ENCODE measurements at regions not wholly inside any gene's neighbourhood (a gene's known extent, or its start where the extent isn't known, plus 50 kb on each side); places are given as distances from the start of the nearest gene placed in this dataset.

GRCh38 chr12:24591079-24591626 is 357.7 kb downstream of the BCAT1 start:
- Histone ChIP-seq H3K27me3 (peaks cover 3% of the 10 kb centered on the region), H3K4me2 (no peak overlapping the region), H3K9me3 (ENCODE audit: low read depth) (no peaks in the 10 kb centered on the region), H3K4me3 (no peak overlapping the region), H3K4me1 (ENCODE audit: insufficient read depth) (no peaks in the 10 kb centered on the region), H3K27ac (no peak overlapping the region), H3K79me2 (no peaks in the 10 kb centered on the region), H2AFZ (no peak overlapping the region), H3K9me2 (replicated peaks; ENCODE audit: insufficient read depth) (no peaks in the 10 kb centered on the region), H4K20me1 (ENCODE audit: insufficient read depth, poor library complexity, severe bottlenecking) (no peaks in the 10 kb centered on the region), H3K36me3 (replicated peaks; ENCODE audit: insufficient read depth, low read depth) (no peaks in the 10 kb centered on the region)
- 79% methylated on average over 4 of the region's 4 CpGs for WGBS (ENCODE audit: low lambda C conversion rate, missing lambda C conversion rate)
- no peak for TF ChIP-seq EZH2phosphoT487 (IDR thresholded peaks at IDR 0.05; ENCODE audit: low read depth, severe bottlenecking, unreplicated experiment)
- TF ChIP-seq CTCF (IDR thresholded peaks at IDR 0.05; ENCODE audit: poor library complexity), result no peak
- no peak for TF ChIP-seq EZH2 (IDR thresholded peaks at IDR 0.05; ENCODE audit: borderline replicate concordance)
- DNase-seq (ENCODE audit: low spot score), result no peak

- DNase-seq (ENCODE audit: low spot score), result no peak
- Histone ChIP-seq H3K36me3 (replicated peaks; ENCODE audit: insufficient read depth, low read depth) (no peaks in the 10 kb centered on the region), H3K9me2 (replicated peaks; ENCODE audit: insufficient read depth) (no peaks in the 10 kb centered on the region), H3K4me2 (no peak overlapping the region), H2AFZ (no peak overlapping the region), H4K20me1 (ENCODE audit: insufficient read depth, poor library complexity, severe bottlenecking) (no peaks in the 10 kb centered on the region), H3K79me2 (no peaks in the 10 kb centered on the region), H3K9me3 (ENCODE audit: low read depth) (no peaks in the 10 kb centered on the region), H3K27me3 (peaks cover 3% of the 10 kb centered on the region), H3K4me1 (ENCODE audit: insufficient read depth) (no peaks in the 10 kb centered on the region), H3K4me3 (no peak overlapping the region), H3K27ac (no peak overlapping the region)
- 98% methylated on average over 2 of the region's 2 CpGs for WGBS (ENCODE audit: low lambda C conversion rate, missing lambda C conversion rate)
- no peak for TF ChIP-seq EZH2 (IDR thresholded peaks at IDR 0.05; ENCODE audit: borderline replicate concordance)
- TF ChIP-seq CTCF (IDR thresholded peaks at IDR 0.05; ENCODE audit: poor library complexity), result no peak
- TF ChIP-seq EZH2phosphoT487 (IDR thresholded peaks at IDR 0.05; ENCODE audit: low read depth, severe bottlenecking, unreplicated experiment), result no peak
These were observed 362.6 kb downstream of the BCAT1 start for GRCh38 chr12:24586293-24586692.

GRCh38 chr12:24584032-24584675 is 364.7 kb downstream of the BCAT1 start:
- Histone ChIP-seq H3K27me3 (no peaks in the 10 kb centered on the region), H3K9me3 (ENCODE audit: low read depth) (no peaks in the 10 kb centered on the region), H4K20me1 (ENCODE audit: insufficient read depth, poor library complexity, severe bottlenecking) (no peaks in the 10 kb centered on the region), H3K27ac (no peak overlapping the region), H3K4me3 (no peak overlapping the region), H3K4me1 (ENCODE audit: insufficient read depth) (no peaks in the 10 kb centered on the region), H3K4me2 (no peak overlapping the region), H3K9me2 (replicated peaks; ENCODE audit: insufficient read depth) (no peaks in the 10 kb centered on the region), H3K36me3 (replicated peaks; ENCODE audit: insufficient read depth, low read depth) (no peaks in the 10 kb centered on the region), H2AFZ (no peak overlapping the region), H3K79me2 (no peaks in the 10 kb centered on the region)
- DNase-seq (ENCODE audit: low spot score), result no peak
- TF ChIP-seq EZH2 (IDR thresholded peaks at IDR 0.05; ENCODE audit: borderline replicate concordance) (no peak), CTCF (IDR thresholded peaks at IDR 0.05; ENCODE audit: poor library complexity) (no peak), EZH2phosphoT487 (IDR thresholded peaks at IDR 0.05; ENCODE audit: low read depth, severe bottlenecking, unreplicated experiment) (no peak)
- WGBS (ENCODE audit: low lambda C conversion rate, missing lambda C conversion rate), result 95% methylated on average over 20 of the region's 21 CpGs
